A549 (cell line): ENCODE measurements at regions not wholly inside any gene's neighbourhood (a gene's known extent, or its start where the extent isn't known, plus 50 kb on each side); places are given as distances from the start of the nearest gene placed in this dataset.

ENCODE experiments used
- ATAC-seq, 2 experiments: fragments of 200-7000 bp in 1 of 2; fragments of >200 bp in 1 of 2; cut with Nextera tagmentation in 1 of 2; cut with Tn5 transposase in 1 of 2; 3 replicates each; pipeline versions ENCODE4 v1.8.0 to v1.9.1; 2018 to 2020; ENCODE audit warnings: mild to moderate bottlenecking in 1 of 2, moderate library complexity in 1 of 2
- CTCF ChIA-PET: fragments of 300-600 bp; sonication (Branson Sonifier 250); formaldehyde crosslinking; extraction: SDS; loops from one replicate; lab custom pipeline; 2021; ENCODE audit warnings: antibody characterized with exemption, inconsistent platforms; lab: Yijun Ruan, JAX
- POLR2A ChIA-PET: fragments of 350-600 bp; formaldehyde crosslinking; extraction: SDS; loops from one replicate; lab custom pipeline; 2021; ENCODE audit warnings: antibody characterized with exemption, inconsistent platforms; lab: Yijun Ruan, JAX
- DNase-seq, 2 experiments: peaks; one replicate each; pipeline versions ENCODE4 v3.0.0 to v3.0.0-alpha.2; 2011 to 2016; ENCODE audit warnings: low read depth in 1 of 2, low spot score in 1 of 2
- FAIRE-seq: peaks from 2 replicates; lab custom pipeline; 2011; peaks lifted over from hg19 to GRCh38; lab: Jason Lieb, UNC
- H3K27ac ChIP-seq, 2 experiments: fragments of >200 bp; sonication (Bioruptor Twin); formaldehyde crosslinking; 3 replicates each; pipeline ENCODE4 v1.5.1; 2016 to 2017
- H3K4me1 ChIP-seq: fragments of >200 bp; sonication (Bioruptor Twin); formaldehyde crosslinking; 3 replicates; pipeline ENCODE4 v1.6.1; 2016
- H3K4me2 ChIP-seq: fragments of >200 bp; sonication (Bioruptor Twin); formaldehyde crosslinking; 3 replicates; pipeline ENCODE4 v1.6.1; 2016
- H3K4me3 ChIP-seq: fragments of >200 bp; sonication (Bioruptor Twin); formaldehyde crosslinking; 3 replicates; pipeline ENCODE4 v1.5.1; 2016
- H3K9me3 ChIP-seq: fragments of >200 bp; sonication (Bioruptor Twin); formaldehyde crosslinking; 3 replicates; pipeline ENCODE4 v1.6.1; 2016
- BCL3 ChIP-seq: fragments of >200 bp; sonication (Bioruptor Twin); formaldehyde crosslinking; IDR thresholded peaks from 3 replicates; pipeline ENCODE4 v1.6.1; 2016
- BHLHE40 ChIP-seq: IDR thresholded peaks from 2 replicates; pipeline ENCODE4 v1.6.1; 2012; ENCODE audit warnings: low read depth, low read length, inconsistent platforms
- CBX2 ChIP-seq: fragments of 200-600 bp; sonication (generic); IDR thresholded peaks from 2 replicates; pipeline ENCODE4 v1.6.1; 2016; ENCODE audit warnings: low read depth, mild to moderate bottlenecking, borderline replicate concordance
- CEBPB ChIP-seq, 2 experiments: fragments of >200 bp in 1 of 2; sonication (Bioruptor Twin) in 1 of 2; formaldehyde crosslinking in 1 of 2; IDR thresholded peaks; 2 replicates each; pipeline ENCODE4 v1.6.1; 2012 to 2016
- CHD2 ChIP-seq: fragments of 150-350 bp; IDR thresholded peaks from 2 replicates; pipeline ENCODE4 v1.6.1; 2014; ENCODE audit warnings: low read length; ENCODE audit not compliant: partially characterized antibody
- ELK1 ChIP-seq: fragments of 150-350 bp; IDR thresholded peaks from 2 replicates; pipeline ENCODE4 v1.6.1; 2014; ENCODE audit warnings: low read depth, mild to moderate bottlenecking, low read length
- EP300 ChIP-seq, 2 experiments: fragments of >200 bp; sonication (Bioruptor Twin); formaldehyde crosslinking; IDR thresholded peaks; 2 replicates in 1 of 2; 3 replicates in 1 of 2; pipeline ENCODE4 v1.6.1; 2016 to 2017
- ESRRA ChIP-seq: fragments of 150-350 bp; IDR thresholded peaks from 2 replicates; pipeline ENCODE4 v1.6.1; 2014; ENCODE audit warnings: mild to moderate bottlenecking, low read length, borderline replicate concordance
- FOSL2 ChIP-seq, 2 experiments: fragments of 450-650 bp in 1 of 2; fragments of >200 bp in 1 of 2; sonication (Bioruptor Twin) in 1 of 2; formaldehyde crosslinking; IDR thresholded peaks; 2 replicates each; pipeline versions ENCODE4 v1.5.0 to v1.6.1; 2016 to 2020; ENCODE audit warnings: mild to moderate bottlenecking in 1 of 2, moderate library complexity in 1 of 2
- FOXS1 ChIP-seq: fragments of 250-450 bp; sonication (Bioruptor Pico); IDR thresholded peaks from 2 replicates; pipeline ENCODE4 v1.5.0; 2020; ENCODE audit warnings: mild to moderate bottlenecking, moderate library complexity
- GATA3 ChIP-seq: IDR thresholded peaks from 2 replicates; pipeline ENCODE4 v1.6.1; 2012; ENCODE audit warnings: borderline replicate concordance
- HES2 ChIP-seq: fragments of >200 bp; sonication (Bioruptor Twin); formaldehyde crosslinking; IDR thresholded peaks from 2 replicates; pipeline ENCODE4 v1.6.1; 2016
- HEYL ChIP-seq: fragments of 250-450 bp; sonication (Bioruptor Pico); IDR thresholded peaks from 2 replicates; pipeline ENCODE4 v1.8.0; 2021; ENCODE audit warnings: mild to moderate bottlenecking, moderate library complexity
- JUN ChIP-seq, 2 experiments: fragments of >200 bp; sonication (Bioruptor Twin); formaldehyde crosslinking; IDR thresholded peaks; 2 replicates in 1 of 2; 3 replicates in 1 of 2; pipeline ENCODE4 v1.6.1; 2016 to 2017
- JUNB ChIP-seq: fragments of >200 bp; sonication (Bioruptor Twin); formaldehyde crosslinking; IDR thresholded peaks from 2 replicates; pipeline ENCODE4 v1.6.1; 2016
- KDM1A ChIP-seq: fragments of 200-600 bp; sonication (generic); IDR thresholded peaks from 2 replicates; pipeline ENCODE4 v1.6.1; 2016; ENCODE audit warnings: low read depth, mild to moderate bottlenecking
- MAX ChIP-seq: IDR thresholded peaks from 2 replicates; pipeline ENCODE4 v1.6.1; 2012
- MYC ChIP-seq: IDR thresholded peaks from 2 replicates; pipeline ENCODE4 v1.6.1; 2012; ENCODE audit warnings: mild to moderate bottlenecking, inconsistent platforms, low read length, improper control_type of control experiment, borderline replicate concordance
- NFE2L2 ChIP-seq: fragments of 150-350 bp; conservative IDR thresholded peaks from 2 replicates; pipeline ENCODE4 v1.6.1; 2014; ENCODE audit warnings: low read length
- NR3C1 ChIP-seq: fragments of >200 bp; sonication (Bioruptor Twin); formaldehyde crosslinking; IDR thresholded peaks from 3 replicates; pipeline ENCODE4 v1.6.1; 2017
- PBX3 ChIP-seq: IDR thresholded peaks from 2 replicates; pipeline ENCODE4 v1.6.1; 2012
- PHF8 ChIP-seq: fragments of 200-600 bp; sonication (generic); IDR thresholded peaks from 2 replicates; pipeline ENCODE4 v1.6.1; 2016; ENCODE audit warnings: low read depth, mild to moderate bottlenecking, antibody characterized with exemption, moderate library complexity, borderline replicate concordance
- RARB ChIP-seq: fragments of 250-450 bp; sonication (Bioruptor Pico); IDR thresholded peaks from 2 replicates; pipeline ENCODE4 v1.8.0; 2021; ENCODE audit warnings: mild to moderate bottlenecking, moderate library complexity
- REST ChIP-seq: fragments of 200-600 bp; sonication (generic); IDR thresholded peaks from 2 replicates; pipeline ENCODE4 v1.6.1; 2016; ENCODE audit warnings: antibody characterized with exemption, mild to moderate bottlenecking, moderate library complexity
- SMC3 ChIP-seq: fragments of >200 bp; sonication (Bioruptor Twin); formaldehyde crosslinking; IDR thresholded peaks from 3 replicates; pipeline ENCODE4 v1.6.1; 2018; ENCODE audit warnings: inconsistent platforms
- SREBF2 ChIP-seq: fragments of 450-650 bp; IDR thresholded peaks from 2 replicates; pipeline ENCODE4 v1.6.1; 2014; ENCODE audit warnings: mild to moderate bottlenecking, moderate library complexity
- USF2 ChIP-seq: fragments of 450-650 bp; IDR thresholded peaks from 2 replicates; pipeline ENCODE4 v1.6.1; 2014; ENCODE audit warnings: antibody characterized with exemption
- ZFP36 ChIP-seq: fragments of 450-650 bp; IDR thresholded peaks from 2 replicates; pipeline ENCODE4 v1.6.1; 2014; ENCODE audit warnings: borderline replicate concordance; ENCODE audit not compliant: partially characterized antibody
- ZSCAN20 ChIP-seq: fragments of 250-450 bp; sonication (Bioruptor Pico); IDR thresholded peaks from 2 replicates; pipeline ENCODE4 v1.8.0; 2022; ENCODE audit warnings: mild to moderate bottlenecking, moderate library complexity
- whole genome bisulfite sequencing: methylation state at CpG from one replicate; pipeline ENCODE4 v1.1.6; 2017; ENCODE audit errors: missing lambda C conversion rate; 5-methylcytosine and 5-hydroxymethylcytosine counted together

- TF ChIP-seq BCL3: no peak
- TF ChIP-seq SMC3: no peak
- no peak for TF ChIP-seq ELK1
- TF ChIP-seq HEYL (CRISPR knock-in tag): no peak
- no peak for TF ChIP-seq MAX
These were observed 124.4 kb upstream of the ABCA1 start (continued) for GRCh38 chr9:105052346-105052745.

GRCh38 chr9:105053209-105053652 lies 125.3 kb upstream of the ABCA1 start:
- H3K4me1 ChIP-seq: peaks cover 31% of the 10 kb centered on the region
- peak in 1 of 2 experiments; percentile 59 for DNase-seq
- peak overlapping the region; percentile 61 to 87 for H3K27ac ChIP-seq
- 58% methylated on average over 4 of the region's 4 CpGs for WGBS
- no peak overlapping the region for H3K4me3 ChIP-seq
- POLR2A ChIA-PET: interaction anchor here (0.8 to 3.9 kb wide), 2 partner anchors 11 to 126 kb away, joined by 4 to 24 read pairs; no protein-coding TSS in a partner anchor
- no peak for FAIRE-seq
- CTCF ChIA-PET: interaction anchor here (0.6 to 2.0 kb wide), 4 partner anchors 37 to 127 kb away, joined by 3 to 7 read pairs (median 3); no protein-coding TSS in a partner anchor
- H3K9me3 ChIP-seq: peaks cover 3% of the 10 kb centered on the region; the same call in 1 of the 3 replicates
- ATAC-seq: peak; percentile 75 to 86; a peak in 5 of 6 replicates
- peak overlapping the region; percentile 49 for H3K4me2 ChIP-seq
- TF ChIP-seq SMC3 (no peak), NR3C1 (no peak), EP300 (IDR thresholded peaks at IDR 0.05) (peak in 1 of 2 experiments; percentile 25; a peak in 1 of 5 replicates), HES2 (0 out of 2 replicates have a peak, but pooled peaks have one; percentile 67), ZFP36 (no peak), GATA3 (no peak), ZSCAN20 (CRISPR knock-in tag) (no peak), RARB (CRISPR knock-in tag) (no peak), PHF8 (no peak), BCL3 (no peak), JUNB (peak; percentile 55), FOXS1 (no peak), REST (no peak), CBX2 (no peak), JUN (IDR thresholded peaks at IDR 0.05) (peak in 1 of 2 experiments; percentile 47; a peak in 1 of 5 replicates), KDM1A (no peak), NFE2L2 (no peak), PBX3 (no peak), BHLHE40 (no peak), CHD2 (no peak), USF2 (no peak), FOSL2 (IDR thresholded peaks at IDR 0.05) (peak; percentile 48), FOSL2 (CRISPR knock-in tag; IDR thresholded peaks at IDR 0.05) (peak; percentile 87), MAX (peak; percentile 47; the same call in 1 of the 2 replicates), MYC (no peak), SREBF2 (no peak), CEBPB (IDR thresholded peaks at IDR 0.05) (peak; percentile 62 to 79; a peak in 3 of 4 replicates), ESRRA (no peak)
